ENCODE measurements at regions not wholly inside any gene's neighbourhood (a gene's known extent, or its start where the extent isn't known, plus 50 kb on each side); places are given as distances from the start of the nearest gene placed in this dataset.
A peak's percentile ranks its signal among the peaks of the same experiment; 100 is the strongest.

DNA sequence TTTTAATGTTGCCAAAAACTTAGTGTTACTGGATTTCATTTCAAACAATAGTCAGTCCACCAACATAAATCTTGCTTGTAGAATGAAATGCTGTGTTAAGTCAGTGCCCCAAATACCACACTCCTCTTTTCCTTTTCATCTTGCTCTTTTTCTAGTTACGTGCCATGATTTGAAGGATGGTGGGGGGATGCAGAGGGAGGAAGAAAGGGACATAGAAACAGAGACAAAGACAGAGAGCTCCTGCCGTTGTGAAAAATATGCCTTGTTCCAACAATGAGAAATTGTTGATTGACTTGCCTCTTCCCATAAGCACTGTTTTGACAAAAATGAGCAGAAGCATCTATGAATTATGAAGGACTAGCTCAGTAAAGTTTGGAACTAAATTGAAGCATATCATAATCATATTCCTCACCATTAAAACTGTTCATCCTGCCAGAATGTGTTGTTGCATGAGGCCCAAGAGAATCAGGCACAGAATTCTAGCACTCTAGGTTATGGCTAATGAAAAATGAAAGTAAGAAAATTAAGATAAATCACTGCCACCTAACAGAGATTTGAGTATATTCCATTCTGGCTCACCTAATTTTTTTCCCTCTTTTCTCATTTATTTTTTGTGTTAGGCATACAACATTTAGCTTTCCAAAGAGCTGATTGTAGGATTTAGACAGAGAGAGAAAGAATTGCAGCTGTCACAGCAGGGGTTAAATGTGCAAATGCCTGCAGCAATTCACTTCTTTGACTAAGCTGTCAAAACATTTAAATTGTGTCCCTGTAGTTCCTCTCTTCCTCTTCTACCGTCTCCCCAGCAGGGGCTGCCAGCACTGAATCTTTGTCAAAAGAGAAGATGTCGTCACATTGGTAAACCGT is 111.6 kb upstream of the PTPN13 start:
- Histone ChIP-seq H3K27me3 (replicated peaks; ENCODE audit: control insufficient read depth, insufficient read depth, low read length) (peaks cover 2% of the 10 kb centered on the region; the same call in 1 of the 2 replicates), H3K36me3 (ENCODE audit: control insufficient read depth, insufficient read depth, low read length) (no peaks in the 10 kb centered on the region), H3K4me3 (replicated peaks; ENCODE audit: low read depth, low read length) (no peak overlapping the region)
- TF ChIP-seq, protein P1, sequence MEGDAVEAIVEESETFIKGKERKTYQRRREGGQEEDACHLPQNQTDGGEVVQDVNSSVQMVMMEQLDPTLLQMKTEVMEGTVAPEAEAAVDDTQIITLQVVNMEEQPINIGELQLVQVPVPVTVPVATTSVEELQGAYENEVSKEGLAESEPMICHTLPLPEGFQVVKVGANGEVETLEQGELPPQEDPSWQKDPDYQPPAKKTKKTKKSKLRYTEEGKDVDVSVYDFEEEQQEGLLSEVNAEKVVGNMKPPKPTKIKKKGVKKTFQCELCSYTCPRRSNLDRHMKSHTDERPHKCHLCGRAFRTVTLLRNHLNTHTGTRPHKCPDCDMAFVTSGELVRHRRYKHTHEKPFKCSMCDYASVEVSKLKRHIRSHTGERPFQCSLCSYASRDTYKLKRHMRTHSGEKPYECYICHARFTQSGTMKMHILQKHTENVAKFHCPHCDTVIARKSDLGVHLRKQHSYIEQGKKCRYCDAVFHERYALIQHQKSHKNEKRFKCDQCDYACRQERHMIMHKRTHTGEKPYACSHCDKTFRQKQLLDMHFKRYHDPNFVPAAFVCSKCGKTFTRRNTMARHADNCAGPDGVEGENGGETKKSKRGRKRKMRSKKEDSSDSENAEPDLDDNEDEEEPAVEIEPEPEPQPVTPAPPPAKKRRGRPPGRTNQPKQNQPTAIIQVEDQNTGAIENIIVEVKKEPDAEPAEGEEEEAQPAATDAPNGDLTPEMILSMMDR (IDR thresholded peaks at IDR 0.05; ENCODE audit: insufficient read depth, low read length, poor library complexity, severe bottlenecking), result no peak
- no peak for DNase-seq (ENCODE audit: extremely low read depth, insufficient read length)

DNA sequence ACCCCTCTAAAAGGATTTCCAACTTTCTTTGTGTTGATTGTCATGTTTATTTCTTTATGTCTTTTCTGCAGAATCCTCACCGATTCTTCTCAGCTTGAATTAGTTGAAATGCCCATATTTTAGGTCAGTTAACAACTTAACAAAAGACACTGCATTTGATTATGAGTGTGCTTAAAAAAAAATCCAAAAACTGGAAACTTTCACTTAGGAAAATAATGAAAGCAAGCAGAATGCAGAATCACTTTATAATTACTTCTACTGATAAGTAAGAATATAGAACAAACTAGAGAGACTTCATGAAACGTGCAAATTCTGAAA is 111.0 kb upstream of the PTPN13 start:
- TF ChIP-seq, protein P1 (IDR thresholded peaks at IDR 0.05; ENCODE audit: insufficient read depth, low read length, poor library complexity, severe bottlenecking), result no peak
- Histone ChIP-seq H3K36me3 (ENCODE audit: control insufficient read depth, insufficient read depth, low read length) (no peaks in the 10 kb centered on the region), H3K27me3 (replicated peaks; ENCODE audit: control insufficient read depth, insufficient read depth, low read length) (peaks cover 2% of the 10 kb centered on the region; the same call in 1 of the 2 replicates), H3K4me3 (replicated peaks; ENCODE audit: low read depth, low read length) (no peak overlapping the region)
- no peak for DNase-seq (ENCODE audit: extremely low read depth, insufficient read length)

DNA sequence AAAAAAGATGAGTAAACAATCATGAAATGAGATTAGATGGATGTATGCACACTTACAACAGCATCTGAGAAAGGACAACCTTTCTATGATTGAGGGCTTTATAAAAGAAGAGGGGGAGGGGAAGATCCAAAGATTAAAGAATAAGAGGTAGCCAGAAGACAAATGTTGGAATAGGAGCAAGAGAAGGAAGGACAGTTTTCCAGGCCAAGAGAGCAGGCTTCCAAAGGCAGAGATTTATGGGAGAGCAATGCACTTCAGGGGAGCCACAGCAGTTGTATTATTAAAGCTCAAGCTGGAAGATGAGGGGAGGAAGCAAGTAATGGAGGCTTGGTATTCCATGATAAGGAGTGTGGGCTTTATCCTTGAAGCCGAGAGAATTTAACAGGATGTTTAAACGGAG is 110.3 kb upstream of the PTPN13 start:
- H3K27me3 ChIP-seq (replicated peaks; ENCODE audit: control insufficient read depth, insufficient read depth, low read length), result peaks cover 2% of the 10 kb centered on the region; the same call in 1 of the 2 replicates
- TF ChIP-seq, protein P1 (IDR thresholded peaks at IDR 0.05; ENCODE audit: insufficient read depth, low read length, poor library complexity, severe bottlenecking), result no peak
- DNase-seq (ENCODE audit: extremely low read depth, insufficient read length), result no peak
- H3K36me3 ChIP-seq (ENCODE audit: control insufficient read depth, insufficient read depth, low read length), result no peaks in the 10 kb centered on the region
- no peak overlapping the region for H3K4me3 ChIP-seq (replicated peaks; ENCODE audit: low read depth, low read length)

DNA sequence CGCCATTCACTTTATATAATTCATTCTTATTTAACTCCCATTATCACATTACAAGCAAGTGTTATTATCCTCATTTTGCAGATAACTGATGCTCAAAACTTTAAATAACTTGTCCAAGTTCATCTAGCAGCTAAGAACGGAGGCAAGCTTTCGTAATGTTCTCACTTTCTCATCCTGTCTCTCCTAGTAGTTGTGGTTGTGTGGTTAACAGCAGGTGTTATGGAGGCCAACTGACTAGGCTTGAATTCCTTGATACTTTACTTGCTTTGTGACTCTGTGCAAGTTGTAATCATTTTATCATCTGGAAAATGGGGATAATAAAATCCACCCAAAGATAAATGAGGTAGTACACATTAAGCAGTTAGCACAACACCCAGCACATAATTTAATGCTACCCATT is 109.9 kb upstream of the PTPN13 start:
- peak; percentile 28 for DNase-seq (ENCODE audit: extremely low read depth, insufficient read length)
- Histone ChIP-seq H3K36me3 (ENCODE audit: control insufficient read depth, insufficient read depth, low read length) (no peaks in the 10 kb centered on the region), H3K27me3 (replicated peaks; ENCODE audit: control insufficient read depth, insufficient read depth, low read length) (peaks cover 2% of the 10 kb centered on the region; the same call in 1 of the 2 replicates), H3K4me3 (replicated peaks; ENCODE audit: low read depth, low read length) (no peak overlapping the region)
- TF ChIP-seq, protein P1 (IDR thresholded peaks at IDR 0.05; ENCODE audit: insufficient read depth, low read length, poor library complexity, severe bottlenecking), result no peak

DNA sequence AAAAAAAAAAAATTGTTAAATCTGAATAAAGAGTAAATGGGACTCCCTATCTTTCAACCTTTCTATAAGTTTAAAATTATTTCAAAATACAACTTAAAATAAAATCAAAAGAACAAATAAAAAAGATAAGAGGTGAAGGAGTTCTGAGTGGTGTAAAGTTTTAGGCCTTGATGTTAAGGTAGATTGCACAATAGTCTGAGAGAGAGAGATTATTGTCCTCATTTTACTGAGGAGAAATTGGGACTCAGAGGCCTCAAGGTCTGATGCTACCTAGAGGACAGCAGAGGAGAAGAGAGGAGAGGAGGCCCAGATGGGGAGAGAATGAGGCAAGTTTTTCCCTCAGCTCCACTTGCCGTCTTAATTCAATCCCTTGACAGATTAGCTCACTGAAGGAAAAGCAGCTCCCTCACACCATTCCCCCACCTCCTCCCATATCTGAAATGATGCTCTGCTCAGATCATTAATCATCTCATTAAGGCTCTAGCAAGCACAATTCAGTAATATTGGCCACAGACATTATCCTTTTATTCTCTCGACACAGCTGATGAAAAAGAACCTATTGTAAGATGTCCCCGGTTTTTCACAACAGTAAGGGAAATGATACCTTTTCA is 106.3 kb upstream of the PTPN13 start:
- no peaks in the 10 kb centered on the region for H3K27me3 ChIP-seq (replicated peaks; ENCODE audit: control insufficient read depth, insufficient read depth, low read length)
- H3K36me3 ChIP-seq (ENCODE audit: control insufficient read depth, insufficient read depth, low read length), result no peaks in the 10 kb centered on the region
- DNase-seq (ENCODE audit: extremely low read depth, insufficient read length), result no peak
- TF ChIP-seq, protein P1 (IDR thresholded peaks at IDR 0.05; ENCODE audit: insufficient read depth, low read length, poor library complexity, severe bottlenecking), result no peak
- no peak overlapping the region for H3K4me3 ChIP-seq (replicated peaks; ENCODE audit: low read depth, low read length)

Measured in GM06990 (cell line).